ENCODE measurements at regions not wholly inside any gene's neighbourhood (a gene's known extent, or its start where the extent isn't known, plus 50 kb on each side); places are given as distances from the start of the nearest gene placed in this dataset.
"Not testable (repeated sequence)": the region's sequence is repeated elsewhere in the genome, so short reads cannot be mapped to it uniquely, and the experiment has no call there.

DNA sequence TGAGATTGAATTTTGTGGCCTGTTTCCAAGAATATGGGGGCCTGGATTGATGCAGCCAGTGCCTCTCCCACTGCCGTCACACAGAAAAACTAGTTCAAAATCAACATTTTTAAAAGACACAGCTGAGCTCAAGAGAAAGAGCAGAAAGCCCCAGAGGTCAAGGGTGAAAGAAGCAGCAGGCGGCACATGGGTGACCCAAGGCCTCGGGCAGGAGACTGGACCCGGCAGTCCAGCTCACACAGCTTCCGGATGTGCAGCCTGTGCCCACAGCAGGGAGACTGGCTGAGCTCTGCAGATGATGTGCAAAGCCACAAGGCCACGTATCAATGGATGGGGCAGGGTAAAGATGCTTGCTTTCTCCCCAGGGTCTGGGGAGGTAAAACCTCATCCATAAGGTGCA lies 50.4 kb upstream of the RNF32 start:
- no peak for DNase-seq (ENCODE audit: low read depth)

- DNase-seq (ENCODE audit: low read depth) = no peak
Measured at GRCh38 chr7:156589808-156590207, 50.8 kb upstream of the RNF32 start.

DNA sequence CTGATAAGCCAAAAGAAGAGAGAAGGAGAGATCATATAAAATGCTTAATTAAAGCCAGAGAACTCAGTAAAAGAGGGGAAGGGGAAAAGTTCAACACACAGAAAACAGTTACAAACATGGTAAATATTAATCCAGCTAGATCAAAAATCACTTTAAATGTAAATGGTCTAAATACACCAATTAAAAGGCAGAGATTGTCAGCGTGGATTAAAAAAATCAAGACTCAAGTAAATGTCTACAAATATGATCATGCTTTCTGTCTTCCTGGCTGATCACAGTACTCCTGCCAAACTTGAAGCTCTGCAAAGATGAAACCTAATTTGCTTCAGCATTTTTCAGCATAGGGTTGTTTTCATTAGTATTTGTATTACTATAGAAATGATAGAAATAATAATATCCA lies 54.6 kb upstream of the RNF32 start:
- no peak for DNase-seq (ENCODE audit: low read depth)

- DNase-seq (ENCODE audit: low read depth) = no peak
Measured at GRCh38 chr7:156585025-156585648, 55.4 kb upstream of the RNF32 start.

GRCh38 chr7:156582591-156583123 lies 57.9 kb upstream of the RNF32 start:
- DNase-seq (ENCODE audit: low read depth) = no peak

GRCh38 chr7:156580036-156580435 lies 60.5 kb upstream of the RNF32 start:
- no peak for DNase-seq (ENCODE audit: low read depth)

DNA sequence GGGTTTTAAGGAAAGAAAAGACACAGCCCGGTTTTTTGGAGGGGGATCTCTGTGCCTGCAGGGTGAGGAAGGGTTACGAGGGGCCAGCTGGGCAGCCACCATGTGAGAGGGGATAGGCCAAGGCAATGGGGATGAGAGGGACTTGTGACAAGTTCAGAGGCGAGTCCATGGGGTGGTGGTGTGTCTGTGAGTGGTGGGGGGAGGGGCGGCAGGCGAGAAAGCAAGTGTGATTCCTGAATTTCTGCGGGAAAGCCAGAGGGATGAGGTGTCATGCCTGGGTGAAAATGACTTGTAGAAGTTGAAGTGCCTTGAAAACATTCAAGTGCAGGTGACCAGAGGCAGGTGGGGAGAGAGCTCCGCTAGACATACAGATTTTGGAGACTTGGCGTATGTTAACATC lies 61.0 kb upstream of the RNF32 start:
- DNase-seq (ENCODE audit: low read depth) = no peak

DNA sequence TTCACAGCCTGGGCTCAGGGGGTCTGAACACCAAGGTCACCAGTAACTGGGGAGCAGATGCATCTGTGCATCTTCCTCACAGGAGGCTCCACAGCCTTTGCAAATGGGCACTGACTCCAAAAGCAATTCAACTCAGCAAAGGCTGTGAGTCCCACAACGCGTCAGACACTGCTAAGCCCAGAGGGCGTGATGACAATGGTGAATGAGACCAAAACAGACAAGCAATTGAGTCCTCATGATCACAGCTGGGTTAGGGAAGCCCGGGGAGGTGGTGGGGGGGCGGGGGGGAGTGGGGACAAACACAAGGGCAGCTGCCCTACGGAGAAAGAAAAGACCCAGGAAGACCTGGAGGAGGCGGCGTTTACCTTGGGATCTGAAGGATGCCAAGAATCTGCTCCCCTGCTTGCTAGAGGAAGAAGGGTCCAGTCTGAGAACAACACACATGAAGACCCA lies 61.6 kb upstream of the RNF32 start:
- DNase-seq (ENCODE audit: low read depth) = no peak

DNA sequence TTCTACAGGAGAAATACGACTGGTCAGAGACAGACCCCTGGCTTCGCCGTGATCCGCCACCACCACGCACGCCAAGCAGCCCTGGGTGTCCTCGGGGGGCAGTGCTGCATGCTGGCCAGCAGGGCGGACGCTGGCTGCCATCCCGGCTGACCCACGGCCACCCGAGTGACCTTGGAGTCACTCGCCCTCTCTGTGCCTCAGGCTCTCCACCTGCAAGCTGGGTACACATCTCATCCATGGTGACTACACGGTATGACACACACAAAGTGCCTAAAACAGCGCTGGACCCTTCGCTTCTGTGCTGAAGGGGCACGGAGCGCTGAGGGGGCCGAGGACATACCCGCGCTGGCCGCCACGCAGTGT lies 62.0 kb upstream of the RNF32 start:
- no peak for DNase-seq (ENCODE audit: low read depth)

GRCh38 chr7:156577645-156578577 lies 62.7 kb upstream of the RNF32 start:
- no peak for DNase-seq (ENCODE audit: low read depth)

DNA sequence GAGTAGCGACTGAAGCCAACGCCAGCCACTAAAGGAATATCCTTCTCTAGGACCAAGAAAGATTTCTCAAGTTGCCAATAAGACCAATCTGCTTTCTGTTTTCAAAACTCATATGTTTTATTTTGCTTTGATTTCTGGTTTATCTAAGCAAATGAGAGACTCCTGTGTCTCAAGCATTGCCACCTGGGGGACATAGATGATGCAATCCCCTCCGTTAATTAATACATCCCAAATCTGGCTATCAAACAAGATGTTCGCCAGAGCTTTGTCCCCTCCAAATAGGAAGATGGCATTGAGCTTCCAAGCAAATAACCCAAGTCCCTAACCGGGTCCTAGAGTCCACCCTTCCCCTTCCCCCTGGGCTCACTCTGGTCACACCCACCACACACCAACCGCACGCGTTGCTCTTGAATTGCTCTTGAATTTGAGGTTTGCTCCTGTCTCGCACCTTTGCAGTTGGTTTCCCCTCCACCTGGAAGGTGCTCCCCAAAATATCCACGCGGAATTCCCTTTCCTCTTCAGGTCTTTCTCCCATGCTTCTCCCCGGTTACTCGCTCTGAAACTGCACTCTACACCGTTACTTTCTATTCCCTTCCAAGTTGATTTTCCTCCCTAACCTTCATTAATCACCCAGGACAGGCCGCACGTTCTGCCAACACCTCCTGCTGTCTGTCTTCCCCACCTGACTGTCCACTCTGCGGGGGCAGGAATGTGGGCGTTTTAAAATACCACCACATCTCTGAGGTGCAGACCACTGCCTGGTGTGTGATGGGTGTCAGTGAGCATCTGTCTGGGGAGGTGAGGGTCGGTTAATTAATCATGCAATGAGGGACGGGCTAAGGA lies 64.1 kb upstream of the RNF32 start:
- DNase-seq (ENCODE audit: low read depth) = no peak

DNA sequence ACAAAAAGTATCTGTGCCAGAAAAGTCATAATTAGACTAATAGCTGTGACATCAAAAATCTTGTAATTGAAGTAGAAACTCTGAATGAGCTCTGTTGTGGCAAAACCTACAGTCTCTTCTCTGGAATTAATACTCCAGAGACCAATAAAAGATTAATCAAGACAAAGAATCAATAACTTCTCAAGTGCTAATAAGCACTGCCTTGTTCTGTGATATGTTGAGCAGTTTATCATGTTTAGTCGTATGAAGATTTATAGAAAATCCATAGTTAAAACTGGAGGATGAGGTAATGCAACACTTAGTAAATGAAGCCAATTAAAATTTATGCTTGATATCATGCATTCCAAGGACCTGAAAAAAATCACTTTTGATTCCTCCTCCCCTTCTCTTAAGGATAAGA lies 72.3 kb upstream of the RNF32 start:
- no peak for DNase-seq (ENCODE audit: low read depth)

DNA sequence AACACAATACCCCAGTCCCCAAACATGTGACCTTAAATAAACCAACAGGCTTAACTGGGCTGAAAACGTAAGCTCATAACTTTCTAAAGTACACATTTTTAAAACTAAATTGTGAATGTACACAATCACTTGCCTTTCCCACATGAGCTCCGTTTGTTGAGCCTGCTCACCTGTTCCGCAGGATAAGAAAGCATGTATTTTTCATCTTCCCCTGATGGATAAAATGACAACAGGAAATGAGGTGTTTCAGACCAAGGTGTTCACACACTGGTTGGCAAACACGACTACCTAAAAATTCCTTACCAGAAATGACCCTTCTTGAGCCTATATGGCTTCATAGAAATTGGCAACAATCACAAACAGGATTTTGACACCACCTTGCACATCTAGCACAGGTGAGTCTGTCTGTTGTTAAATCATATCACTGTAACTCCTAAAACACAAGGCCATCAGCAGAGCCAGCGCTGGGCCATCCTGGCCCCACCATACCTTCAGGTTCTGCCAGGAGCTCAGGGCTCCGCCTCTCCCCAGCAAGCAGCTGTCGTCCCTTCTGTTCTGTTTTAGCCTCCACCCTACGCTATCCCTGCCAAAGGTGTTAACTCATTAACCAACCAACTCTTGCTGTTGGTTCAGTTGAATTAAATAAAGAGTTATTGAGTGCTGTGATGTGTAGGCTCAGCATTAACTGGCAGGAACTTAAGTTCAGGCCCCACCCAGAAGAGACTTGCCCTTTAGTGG lies 73.6 kb upstream of the RNF32 start:
- DNase-seq (ENCODE audit: low read depth) = no peak

- not testable (repeated sequence) for DNase-seq (ENCODE audit: low read depth)
Measured at GRCh38 chr7:156565002-156565401, 75.6 kb upstream of the RNF32 start.

GRCh38 chr7:156560696-156561095 lies 79.9 kb upstream of the RNF32 start:
- DNase-seq (ENCODE audit: low read depth) = no peak

GRCh38 chr7:156560075-156560474 lies 80.5 kb upstream of the RNF32 start:
- DNase-seq (ENCODE audit: low read depth) = no peak

DNA sequence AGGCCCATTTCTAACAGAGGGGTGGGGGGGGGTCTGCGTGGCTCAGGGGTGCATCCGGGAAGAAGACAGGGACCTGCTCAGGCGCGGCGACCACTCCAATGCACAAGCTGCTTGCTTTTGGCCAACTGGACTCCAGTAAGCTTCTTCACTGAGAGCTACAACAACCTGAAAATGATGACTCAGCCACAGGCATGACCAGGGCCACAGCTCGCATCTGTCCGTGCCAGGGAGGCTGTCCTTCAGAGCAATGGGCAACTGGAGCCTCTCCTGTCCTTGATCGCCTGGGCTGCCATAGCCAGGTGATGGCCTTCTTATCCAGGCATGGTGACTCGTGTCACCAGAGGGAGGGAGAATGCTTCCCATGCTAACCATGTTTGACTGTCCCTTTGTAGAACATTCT lies 81.6 kb upstream of the RNF32 start:
- DNase-seq (ENCODE audit: low read depth) = no peak

- DNase-seq (ENCODE audit: low read depth) = peak; percentile 56
Measured at GRCh38 chr7:156558198-156558597, 82.4 kb upstream of the RNF32 start.

GRCh38 chr7:156556083-156556482 lies 84.5 kb upstream of the RNF32 start:
- no peak for DNase-seq (ENCODE audit: low read depth)

DNA sequence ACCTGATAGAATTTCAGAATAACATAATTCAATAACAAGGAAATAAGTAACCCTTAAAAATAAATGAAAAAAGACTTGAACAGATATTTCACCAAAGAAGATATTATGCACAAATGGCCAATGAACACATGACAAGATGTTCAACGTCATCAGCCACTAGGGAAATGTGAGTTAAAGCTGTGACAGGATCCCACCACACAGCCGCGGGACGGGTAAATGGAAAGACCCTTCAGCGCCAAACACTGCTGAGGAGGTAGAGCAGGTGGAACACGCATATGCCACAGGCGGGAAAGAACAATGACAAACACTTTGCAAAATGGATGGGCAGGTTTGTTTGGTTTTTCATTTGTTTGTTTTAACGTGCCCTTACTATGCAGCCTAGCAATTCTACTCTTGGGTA lies 86.1 kb upstream of the RNF32 start:
- DNase-seq (ENCODE audit: low read depth) = no peak

GRCh38 chr7:156549636-156550035 lies 90.9 kb upstream of the RNF32 start:
- no peak for DNase-seq (ENCODE audit: low read depth)

All from iris pigment epithelial cell (primary cell).